Right lobe of liver (tissue), 6 donors: ENCODE measurements at regions not wholly inside any gene's neighbourhood (a gene's known extent, or its start where the extent isn't known, plus 50 kb on each side); places are given as distances from the start of the nearest gene placed in this dataset.

Source experiments
- ATAC-seq, 4 donors: fragments of 200-7000 bp; cut with Tn5 transposase; one replicate each; pipeline ENCODE4 v1.9.1; 2020; ENCODE audit warnings: mild to moderate bottlenecking in 4 of 4, moderate library complexity in 4 of 4
- DNase-seq, 3 donors: peaks; one replicate each; pipeline ENCODE4 v3.0.0-alpha.2; 2020
- H3K27ac ChIP-seq, 3 donors: fragments of 200-600 bp; one replicate each; pipeline ENCODE4 v1.8.0; 2022
- H3K27me3 ChIP-seq, 2 donors: fragments of 200-600 bp; one replicate each; pipeline ENCODE4 v1.8.0; 2022
- H3K36me3 ChIP-seq, 4 donors: fragments of 200-600 bp; sonication (generic) in 1 of 4; one replicate each; pipeline versions ENCODE4 v1.5.1 to v1.8.0; 2017 to 2022; ENCODE audit warnings: control low read depth in 1 of 4
- H3K4me1 ChIP-seq, 4 donors: fragments of 200-600 bp; sonication (generic) in 1 of 4; one replicate each; pipeline versions ENCODE4 v1.5.1 to v1.8.0; 2017 to 2022; ENCODE audit warnings: control low read depth in 1 of 4
- H3K4me3 ChIP-seq, 3 donors: fragments of 200-600 bp; one replicate each; pipeline ENCODE4 v1.8.0; 2022
- H3K9me3 ChIP-seq, 4 donors: fragments of 200-600 bp; sonication (generic) in 1 of 4; one replicate each; pipeline versions ENCODE4 v1.5.1 to v1.8.0; 2017 to 2022; ENCODE audit warnings: control low read depth in 1 of 4
- CTCF ChIP-seq, 4 donors: fragments of 200-600 bp in 3 of 4; fragments of 450-650 bp in 1 of 4; IDR thresholded peaks; one replicate each; pipeline versions ENCODE4 v1.5.1 to v1.8.0; 2016 to 2022; ENCODE audit warnings: antibody characterized with exemption in 4 of 4, mild to moderate bottlenecking in 2 of 4
- POLR2A ChIP-seq: fragments of 450-650 bp; IDR thresholded peaks from one replicate; pipeline ENCODE4 v1.6.1; 2017; ENCODE audit warnings: antibody characterized with exemption, mild to moderate bottlenecking
- WGBS: methylation state at CpG from one replicate; pipeline ENCODE4 v1.1.6; 2018; ENCODE audit warnings: low coverage, low lambda C conversion rate; ENCODE audit not compliant: insufficient coverage; ENCODE audit errors: missing lambda C conversion rate; 5-methylcytosine and 5-hydroxymethylcytosine counted together
- intact Hi-C, 2 donors: fragments of 100-400 bp; cut with DNase I; formaldehyde crosslinking; loops; one replicate each; pipeline versions ENCODE4 v1.11.2 to v1.14.1; 2022
- donor health status: DM: no; HTN: yes; CAD: no.
- donor health status: DM: no; HTN: no; CAD: no.
- donor health status: DM: no; HTN: no; CAD: no.
- donor health status: DM: no; HTN: yes; CAD: no.
- donor health status: DM: no; HTN: yes; CAD: no.

- H3K27ac ChIP-seq = no peak overlapping the region
- H3K9me3 ChIP-seq = no peaks in the 10 kb centered on the region
- no peak overlapping the region for H3K4me3 ChIP-seq
- TF ChIP-seq CTCF (IDR thresholded peaks at IDR 0.05) (no peak), POLR2A (no peak)
- no peaks in the 10 kb centered on the region for H3K27me3 ChIP-seq
- 38% methylated on average over 2 of the region's 2 CpGs for WGBS
- peak in 3 of 4 donors; percentile 41 to 76 (median 74) for ATAC-seq
- peaks cover 0 to 11% (median 0%) of the 10 kb centered on the region in 4 donors for H3K4me1 ChIP-seq
- no peaks in the 10 kb centered on the region for H3K36me3 ChIP-seq
- DNase-seq = no peak
- intact Hi-C loops = no loop called here
These were observed 196.1 kb downstream of the LY86 start for GRCh38 chr6:6784514-6785162.

GRCh38 chr6:6785163-6785521 lies 196.6 kb downstream of the LY86 start:
- H3K27me3 ChIP-seq = no peaks in the 10 kb centered on the region
- DNase-seq = peak in 1 of 3 donors; percentile 36
- no peak overlapping the region for H3K4me3 ChIP-seq
- H3K9me3 ChIP-seq = no peaks in the 10 kb centered on the region
- no peaks in the 10 kb centered on the region for H3K36me3 ChIP-seq
- no peak overlapping the region for H3K27ac ChIP-seq
- peak in 3 of 4 donors; percentile 9 to 25 (median 12) for ATAC-seq
- no peak for TF ChIP-seq POLR2A
- no peak for TF ChIP-seq CTCF (IDR thresholded peaks at IDR 0.05)
- peaks cover 0 to 11% (median 0%) of the 10 kb centered on the region in 4 donors for H3K4me1 ChIP-seq
- intact Hi-C loops = no loop called here
- WGBS = 53% methylated on average over 3 of the region's 5 CpGs

- no peak overlapping the region for H3K27ac ChIP-seq
- TF ChIP-seq POLR2A = no peak
- peak; percentile 39 to 63 (median 52) for TF ChIP-seq CTCF (IDR thresholded peaks at IDR 0.05)
- DNase-seq = no peak
- no peak overlapping the region for H3K4me3 ChIP-seq
- 55% methylated on average over 3 of the region's 4 CpGs for WGBS
- no peaks in the 10 kb centered on the region for H3K9me3 ChIP-seq
- peak; percentile 55 to 80 (median 67) for ATAC-seq
- intact Hi-C loops = no loop called here
- H3K27me3 ChIP-seq = no peaks in the 10 kb centered on the region
- peaks cover 0 to 11% (median 0%) of the 10 kb centered on the region in 4 donors for H3K4me1 ChIP-seq
- no peaks in the 10 kb centered on the region for H3K36me3 ChIP-seq
These were observed 200.0 kb downstream of the LY86 start for GRCh38 chr6:6788394-6789032.

- peaks cover 0 to under 1% (median 0%) of the 10 kb centered on the region in 4 donors for H3K4me1 ChIP-seq
- no peak overlapping the region for H3K27ac ChIP-seq
- DNase-seq = no peak
- peak; percentile 72 to 87 (median 74) for ATAC-seq
- WGBS = 79% methylated on average over 4 of the region's 5 CpGs
- intact Hi-C loops = no loop called here
- TF ChIP-seq CTCF (IDR thresholded peaks at IDR 0.05) (no peak), POLR2A (no peak)
- no peaks in the 10 kb centered on the region for H3K36me3 ChIP-seq
- H3K9me3 ChIP-seq = no peaks in the 10 kb centered on the region
- H3K27me3 ChIP-seq = no peaks in the 10 kb centered on the region
- no peak overlapping the region for H3K4me3 ChIP-seq
These were observed 201.9 kb downstream of the LY86 start for GRCh38 chr6:6790393-6790792.
